ENCODE measurements at regions not wholly inside any gene's neighbourhood (a gene's known extent, or its start where the extent isn't known, plus 50 kb on each side); places are given as distances from the start of the nearest gene placed in this dataset.

DNA sequence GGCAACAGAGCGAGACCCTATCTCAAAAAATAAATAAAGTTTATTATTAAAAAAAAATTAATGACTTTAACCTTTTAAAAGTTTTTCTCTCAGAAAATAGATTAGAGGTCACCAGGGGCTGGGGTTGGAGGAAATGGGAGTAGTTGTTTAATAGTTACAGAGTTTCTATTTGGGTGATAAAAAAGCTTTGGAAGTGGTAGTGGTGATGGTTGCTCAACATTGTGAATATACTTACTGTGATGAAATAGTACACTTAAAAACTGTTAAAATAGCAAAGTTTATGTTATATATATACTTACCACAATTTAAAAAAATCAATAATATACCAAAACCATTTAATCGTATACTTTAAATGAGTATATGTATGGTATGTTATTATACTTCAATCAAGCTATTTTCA lies 59.6 kb downstream of the ARL6IP4 start:
- DNase-seq: no peak

DNA sequence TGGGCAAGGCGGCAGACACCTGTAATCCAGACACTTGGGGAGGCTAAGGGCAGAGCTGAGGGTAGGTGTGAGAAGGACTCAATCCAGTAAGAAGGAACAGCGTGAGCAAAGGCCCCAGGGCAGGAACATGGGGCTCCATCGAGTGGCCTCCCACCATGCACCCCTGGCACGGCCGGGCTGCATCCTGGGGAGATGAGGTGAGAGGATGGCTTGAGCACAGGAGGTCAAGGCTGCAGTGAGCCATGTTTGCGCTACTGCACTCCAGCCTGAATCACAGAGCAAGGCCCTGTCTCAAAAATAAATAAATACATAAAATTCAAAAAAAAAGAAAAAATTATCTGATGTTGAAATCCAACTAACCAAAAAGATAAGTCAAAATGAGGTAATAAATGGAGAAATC lies 58.5 kb downstream of the ARL6IP4 start:
- DNase-seq: no peak

DNA sequence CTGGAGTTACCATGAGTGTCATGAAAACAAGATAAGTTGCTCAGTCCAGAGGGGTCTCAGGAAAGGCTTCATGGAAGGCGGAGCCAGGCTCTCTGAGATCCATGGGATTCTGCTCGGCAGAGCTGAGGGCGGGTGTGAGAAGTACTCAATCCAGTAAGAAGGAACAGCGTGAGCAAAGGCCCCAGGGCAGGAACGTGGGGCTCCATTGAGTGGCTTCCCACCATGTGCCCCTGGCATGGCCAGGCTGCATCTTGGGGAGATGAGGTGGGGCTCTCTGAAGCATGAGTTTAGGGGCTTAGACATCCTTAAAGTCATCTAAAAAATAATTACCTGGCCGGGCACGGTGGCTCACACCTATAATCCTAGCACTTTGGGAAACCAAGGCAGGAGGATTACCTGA lies 58.0 kb downstream of the ARL6IP4 start:
- no peak for DNase-seq

DNA sequence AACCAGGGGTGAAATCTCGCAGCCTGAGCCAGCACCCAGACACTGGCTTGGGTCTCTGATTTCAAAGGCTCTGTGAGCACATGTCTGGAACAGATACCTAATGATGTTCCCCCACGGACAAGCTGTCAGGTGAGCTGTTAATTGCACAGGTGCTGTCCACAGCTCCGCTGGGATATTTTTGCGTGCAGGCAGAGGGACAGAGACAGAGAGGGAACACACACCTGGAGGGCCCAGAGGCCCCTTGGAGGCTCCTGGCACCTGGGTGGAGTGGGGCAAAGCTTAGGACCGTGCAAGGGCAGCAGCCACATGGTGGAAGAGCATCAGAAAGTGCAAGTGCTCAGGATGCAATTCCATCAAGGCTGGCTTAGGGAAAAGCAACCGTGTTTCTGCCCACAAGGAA lies 57.3 kb downstream of the ARL6IP4 start:
- no peak for DNase-seq

DNA sequence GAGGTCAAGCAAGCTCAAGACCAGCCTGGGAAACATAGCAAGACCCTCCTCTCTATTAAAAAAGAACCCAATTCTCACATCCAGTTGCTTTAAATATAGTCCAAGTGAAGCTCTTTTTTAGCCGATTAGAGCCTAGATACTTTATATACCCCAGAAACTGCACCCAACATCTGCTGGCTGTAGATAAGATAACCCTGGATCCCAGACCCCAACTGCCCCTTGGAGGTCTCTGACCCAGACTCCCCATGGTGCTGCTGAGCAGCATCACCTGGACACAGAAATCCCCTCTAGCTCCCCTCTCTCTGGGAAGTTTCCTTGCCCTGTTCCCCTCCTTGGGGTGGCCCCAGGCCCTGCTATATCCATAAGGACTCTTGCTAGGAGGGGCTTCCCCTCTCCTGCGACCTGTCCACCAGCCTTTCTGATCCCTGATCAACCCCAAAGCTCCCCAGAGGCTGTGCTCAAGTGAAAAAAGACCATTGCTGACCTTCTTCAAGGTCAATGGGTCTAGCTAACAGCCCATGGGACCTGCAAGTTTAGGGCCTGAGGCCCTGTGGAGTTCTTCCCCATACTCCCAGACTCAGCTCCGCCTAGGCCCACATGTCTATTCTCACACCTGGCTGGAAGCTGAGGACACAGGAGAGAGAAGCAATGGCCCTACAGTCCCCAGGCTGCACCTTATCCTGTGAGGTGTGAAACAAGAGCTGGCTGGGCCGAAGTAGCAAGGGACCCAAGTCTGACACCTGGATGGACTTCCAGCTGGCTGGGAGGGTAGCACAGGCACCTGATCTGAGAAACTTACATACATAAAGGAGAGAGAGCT lies 56.2 kb downstream of the ARL6IP4 start:
- no peak for DNase-seq

DNA sequence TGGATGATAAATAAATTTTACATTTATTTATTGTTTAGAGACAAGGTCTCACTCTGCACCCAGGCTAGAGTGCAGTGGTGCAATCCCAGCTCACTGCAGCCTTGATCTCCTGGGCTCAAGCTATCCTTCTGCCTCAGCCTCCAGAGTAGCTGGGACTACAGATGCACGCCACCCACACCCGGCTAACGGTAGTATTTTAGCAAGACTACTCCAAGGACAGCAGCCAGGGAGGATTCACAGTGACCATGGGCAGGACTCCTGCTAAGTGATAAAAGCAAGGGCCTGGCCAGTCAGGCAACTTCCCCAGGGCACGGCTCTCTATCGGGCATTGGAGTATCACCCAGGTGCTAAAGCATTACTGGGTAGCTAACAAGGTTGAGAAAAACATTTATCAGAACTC lies 55.4 kb downstream of the ARL6IP4 start:
- no peak for DNase-seq

DNA sequence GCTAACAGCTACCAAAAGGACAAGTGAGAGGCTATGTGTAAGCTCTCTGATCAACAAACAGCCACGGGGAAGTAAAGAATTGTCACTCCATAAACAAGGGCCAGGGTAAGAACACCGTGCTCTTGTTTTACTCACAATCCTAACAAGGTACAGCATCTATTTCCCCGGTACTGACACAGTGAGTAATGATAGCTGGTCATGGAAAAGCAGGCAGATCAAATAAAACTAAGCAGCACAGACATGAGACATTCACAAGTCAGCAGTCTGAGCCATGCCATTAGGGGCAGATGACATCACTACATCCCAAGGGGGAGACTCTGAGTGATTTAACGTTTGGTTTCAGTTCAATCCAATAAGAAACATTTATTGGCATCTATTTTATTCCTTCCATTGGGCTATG lies 54.4 kb downstream of the ARL6IP4 start:
- DNase-seq: no peak

DNA sequence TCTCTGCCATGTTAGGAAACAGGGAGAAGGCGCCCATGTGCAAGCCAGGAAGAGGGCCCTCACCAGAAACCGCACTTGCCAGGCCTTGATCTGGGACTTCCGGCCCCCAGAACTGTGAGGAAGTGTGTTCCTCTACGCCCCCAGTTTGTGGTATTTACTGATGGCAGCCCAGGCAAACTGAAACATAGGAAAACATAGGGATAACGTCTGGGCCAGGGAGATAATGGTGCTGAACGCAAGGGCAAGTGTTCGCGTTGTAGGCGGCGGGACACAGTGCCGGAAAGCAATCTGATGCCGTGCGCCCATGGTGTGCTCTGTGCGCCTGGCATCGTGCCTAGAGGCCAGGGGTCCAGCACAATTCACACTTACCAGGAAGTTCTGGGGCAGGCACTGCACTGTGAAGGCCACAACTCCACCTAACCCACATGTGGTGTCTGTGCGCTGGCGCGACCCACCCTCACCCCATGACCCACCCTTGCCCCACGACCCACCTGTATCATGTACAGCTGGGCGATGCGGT lies 53.6 kb downstream of the ARL6IP4 start:
- no peak for DNase-seq

DNA sequence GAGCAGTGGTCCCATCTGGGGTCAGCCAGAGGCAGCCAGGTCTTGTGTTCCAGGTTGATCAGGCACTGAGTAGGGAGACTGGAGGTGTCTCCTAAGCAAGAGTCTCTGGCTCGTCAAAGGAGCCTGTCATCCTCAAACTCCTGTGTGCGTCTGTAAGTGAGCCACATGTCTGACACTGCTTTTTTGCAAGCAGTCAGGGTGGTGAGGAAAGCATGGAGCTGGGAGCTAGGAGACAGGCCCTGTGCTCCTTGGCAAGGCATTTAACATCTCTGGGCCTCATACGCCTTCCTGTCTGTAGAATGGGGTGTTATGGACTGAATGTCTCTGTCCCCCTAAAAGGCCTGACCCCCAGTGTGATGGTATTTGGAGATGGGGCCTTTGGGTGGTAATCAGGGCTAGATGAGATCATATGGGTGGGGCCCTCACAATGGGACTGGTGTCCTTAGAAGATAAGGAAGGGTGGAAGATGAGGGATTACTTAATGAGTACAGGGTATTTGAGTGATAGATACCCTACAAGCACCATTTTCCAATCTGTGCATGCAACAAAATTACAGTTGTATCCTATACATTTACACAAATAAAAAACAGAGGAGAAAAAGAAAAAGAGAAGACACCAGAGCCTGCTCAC lies 53.0 kb downstream of the ARL6IP4 start:
- DNase-seq: no peak

DNA sequence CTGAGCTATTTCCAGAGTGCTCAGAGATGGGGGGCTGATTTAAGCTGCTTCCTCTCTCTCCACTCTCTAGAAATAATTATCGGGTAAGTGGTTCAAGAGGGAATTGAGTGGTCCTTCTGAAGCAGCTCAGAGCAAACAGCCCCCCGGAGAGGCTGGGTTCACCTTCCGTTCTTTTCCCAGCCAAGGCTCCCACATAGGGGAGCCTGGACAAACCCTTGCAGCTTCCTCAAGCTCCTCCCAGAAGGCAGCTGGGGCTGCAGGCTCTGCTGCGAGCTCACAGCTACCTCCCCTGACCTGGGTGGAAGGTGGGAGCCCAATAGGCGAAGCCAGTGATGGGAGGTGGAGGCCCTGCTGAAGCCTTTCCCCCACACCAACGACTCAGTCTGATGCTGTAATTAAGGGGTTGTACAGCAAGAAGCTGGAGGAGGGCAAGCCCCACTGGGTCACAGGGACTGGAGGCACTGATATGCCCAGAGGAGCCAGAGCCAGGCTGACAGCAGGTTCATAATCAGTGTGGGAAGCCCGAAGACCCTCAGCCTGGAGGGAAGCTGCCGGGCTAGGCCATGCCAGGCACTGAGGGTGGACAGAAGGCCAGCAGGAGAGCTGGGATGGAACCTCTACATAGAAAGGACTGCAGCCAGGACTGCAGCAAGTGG lies 52.4 kb downstream of the ARL6IP4 start:
- no peak for DNase-seq

All from activated gamma-delta T cell treated with Interleukin-2 at 50 U/mL for 16 hours (primary cell).